WTC11 (cell line): ENCODE measurements at regions not wholly inside any gene's neighbourhood (a gene's known extent, or its start where the extent isn't known, plus 50 kb on each side); places are given as distances from the start of the nearest gene placed in this dataset.

ENCODE experiments used
- ATAC-seq: fragments of 200-7000 bp; cut with Tn5 transposase; 2 replicates; pipeline ENCODE4 v1.10.0; 2021; ENCODE audit warnings: mild to moderate bottlenecking, moderate library complexity
- CTCF ChIA-PET: fragments of 300-600 bp; sonication (Branson Sonifier 250); formaldehyde crosslinking; loops from one replicate; lab custom pipeline; 2021; ENCODE audit warnings: antibody characterized with exemption; lab: Charles Lee
- POLR2A ChIA-PET: fragments of 350-600 bp; sonication (Branson Sonifier 250); formaldehyde crosslinking; loops from one replicate; lab custom pipeline; 2021; ENCODE audit warnings: antibody characterized with exemption; lab: Charles Lee
- DNase-seq: peaks from one replicate; pipeline ENCODE4 v3.0.0; 2021; ENCODE audit warnings: low spot score
- H3K27ac Mint-ChIP-seq: 2 replicates; pipeline ENCODE4 v1.8.0; 2021; ENCODE audit warnings: mixed read lengths
- H3K27me3 Mint-ChIP-seq: 2 replicates; pipeline ENCODE4 v1.8.0; 2021; ENCODE audit warnings: low read depth, mild to moderate bottlenecking, moderate library complexity, mixed read lengths
- H3K36me3 Mint-ChIP-seq: 2 replicates; pipeline ENCODE4 v1.8.0; 2021; ENCODE audit warnings: mixed read lengths
- H3K4me1 Mint-ChIP-seq: 2 replicates; pipeline ENCODE4 v1.8.0; 2022; ENCODE audit warnings: mixed read lengths
- H3K4me3 Mint-ChIP-seq: 2 replicates; pipeline ENCODE4 v1.8.0; 2021; ENCODE audit warnings: mild to moderate bottlenecking, moderate library complexity, mixed read lengths
- H3K9me3 Mint-ChIP-seq: 2 replicates; pipeline ENCODE4 v1.8.0; 2021; ENCODE audit warnings: mixed read lengths
- HMGA2 ChIP-seq: fragments of 250-450 bp; sonication (Bioruptor Pico); IDR thresholded peaks from 2 replicates; pipeline ENCODE4 v1.4.0; 2021; ENCODE audit warnings: mild to moderate bottlenecking, moderate library complexity
- MXD4 ChIP-seq: fragments of 250-450 bp; sonication (Bioruptor Pico); IDR thresholded peaks from 2 replicates; pipeline ENCODE4 v1.8.0; 2021; ENCODE audit warnings: mild to moderate bottlenecking, moderate library complexity, borderline replicate concordance
- NR1H2 ChIP-seq: sonication (generic); formaldehyde crosslinking; IDR thresholded peaks from 2 replicates; pipeline ENCODE4 v1.9.0; 2021; ENCODE audit warnings: mild to moderate bottlenecking, moderate library complexity, missing genetic modification reagents
- NR2C2 ChIP-seq: sonication (generic); formaldehyde crosslinking; IDR thresholded peaks from 2 replicates; pipeline ENCODE4 v1.8.0; 2022; ENCODE audit warnings: mild to moderate bottlenecking, missing genetic modification reagents
- OVOL2 ChIP-seq: fragments of 250-450 bp; sonication (Bioruptor Pico); IDR thresholded peaks from 2 replicates; pipeline ENCODE4 v1.9.0; 2021; ENCODE audit warnings: mild to moderate bottlenecking, borderline replicate concordance
- ZNF121 ChIP-seq: sonication (generic); formaldehyde crosslinking; IDR thresholded peaks from 2 replicates; pipeline ENCODE4 v1.8.0; 2023; ENCODE audit warnings: missing genetic modification reagents
- ZNF232 ChIP-seq: sonication (generic); formaldehyde crosslinking; IDR thresholded peaks from 2 replicates; pipeline ENCODE4 v1.8.0; 2022; ENCODE audit warnings: mild to moderate bottlenecking, missing genetic modification reagents
- TF ChIP-seq, protein P1 (sequence below): fragments of 250-450 bp; sonication (Bioruptor Pico); conservative IDR thresholded peaks from 2 replicates; pipeline ENCODE4 v1.9.0; 2021; ENCODE audit warnings: mild to moderate bottlenecking
- TF ChIP-seq, protein P2 (sequence below): fragments of 200-600 bp; IDR thresholded peaks from 2 replicates; pipeline ENCODE4 v1.8.0; 2022; ENCODE audit warnings: antibody characterized with exemption
- TF ChIP-seq, protein P3 (sequence below): sonication (generic); formaldehyde crosslinking; IDR thresholded peaks from 2 replicates; pipeline ENCODE4 v1.8.1; 2022; ENCODE audit warnings: low read depth, missing genetic modification reagents, borderline replicate concordance
- TF ChIP-seq, protein P4 (sequence below): sonication (generic); formaldehyde crosslinking; IDR thresholded peaks from 2 replicates; pipeline ENCODE4 v1.8.1; 2023; ENCODE audit warnings: mild to moderate bottlenecking, moderate library complexity, missing genetic modification reagents

DNA sequence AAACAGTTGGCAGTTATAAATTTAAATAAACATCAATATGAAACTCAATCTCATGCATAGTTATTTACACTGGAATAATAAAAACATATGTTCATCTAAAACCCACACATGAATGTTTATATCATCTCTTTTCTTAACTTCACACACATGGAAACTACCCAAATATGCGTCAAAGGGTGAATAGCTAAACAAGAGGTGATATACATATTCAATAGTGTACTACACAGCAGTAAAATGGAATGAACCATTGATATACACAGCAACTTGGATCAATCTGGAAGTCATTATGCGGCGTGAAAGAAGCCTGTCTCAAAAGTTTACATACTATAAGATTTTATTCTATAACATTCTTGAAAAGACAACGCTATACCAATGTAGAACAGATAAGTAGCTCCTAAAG lies 282.5 kb upstream of the POM121L12 start (continued):
- TF ChIP-seq OVOL2 (CRISPR knock-in tag) (no peak), ZNF232 (CRISPR knock-in tag) (no peak), NR1H2 (CRISPR knock-in tag) (no peak)
- TF ChIP-seq, protein P1, sequence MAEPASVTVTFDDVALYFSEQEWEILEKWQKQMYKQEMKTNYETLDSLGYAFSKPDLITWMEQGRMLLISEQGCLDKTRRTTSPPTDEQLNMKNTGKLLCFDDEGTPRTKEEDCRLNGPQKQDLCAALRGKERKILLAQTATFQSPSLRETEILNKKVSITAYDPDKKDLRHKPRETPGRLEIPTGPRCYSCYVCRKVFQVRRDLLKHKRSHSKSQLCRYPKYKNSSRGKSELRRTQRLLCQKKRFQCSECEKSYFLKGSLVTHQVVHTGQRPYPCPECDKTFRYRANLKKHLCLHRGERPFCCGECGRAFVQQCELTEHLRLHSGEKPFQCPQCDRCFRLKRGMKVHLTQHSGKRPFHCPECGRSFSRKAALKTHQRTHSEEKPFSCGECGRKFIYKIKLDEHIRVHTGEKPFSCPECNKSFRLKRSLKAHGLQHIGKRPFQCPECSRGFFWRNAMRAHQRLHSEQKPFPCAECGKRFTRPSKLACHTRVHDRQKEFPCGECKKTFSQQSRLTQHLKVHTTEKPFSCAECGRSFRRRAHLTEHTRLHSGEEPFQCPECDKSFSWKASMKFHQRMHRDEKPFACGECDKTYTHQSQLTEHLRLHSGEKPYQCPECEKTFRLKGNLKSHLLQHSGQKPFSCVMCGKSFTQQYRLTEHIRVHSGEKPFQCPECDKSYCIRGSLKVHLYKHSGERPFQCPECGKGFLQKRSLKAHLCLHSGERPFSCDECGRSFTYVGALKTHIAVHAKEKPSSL (CRISPR knock-in tag) = no peak

DNA sequence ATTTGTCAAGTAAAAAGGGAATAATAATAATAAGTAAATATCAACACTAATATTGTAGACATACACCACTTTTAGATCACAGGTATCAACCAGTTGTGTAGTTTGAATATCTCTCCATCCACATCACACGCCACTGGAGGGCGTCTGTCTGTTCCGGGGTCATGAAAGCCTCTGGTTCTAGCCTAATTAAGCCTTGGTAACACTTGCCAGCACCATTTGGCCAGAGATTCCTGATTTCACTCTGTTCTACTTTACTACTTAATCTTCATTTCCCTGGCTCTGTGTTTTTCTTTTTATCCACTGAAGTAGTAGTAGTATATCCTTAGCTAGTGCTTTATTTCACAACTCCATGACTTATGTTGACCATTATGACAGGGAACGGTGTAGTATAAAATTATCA lies 285.6 kb upstream of the POM121L12 start:
- no peak for TF ChIP-seq MXD4
- TF ChIP-seq, protein P2, sequence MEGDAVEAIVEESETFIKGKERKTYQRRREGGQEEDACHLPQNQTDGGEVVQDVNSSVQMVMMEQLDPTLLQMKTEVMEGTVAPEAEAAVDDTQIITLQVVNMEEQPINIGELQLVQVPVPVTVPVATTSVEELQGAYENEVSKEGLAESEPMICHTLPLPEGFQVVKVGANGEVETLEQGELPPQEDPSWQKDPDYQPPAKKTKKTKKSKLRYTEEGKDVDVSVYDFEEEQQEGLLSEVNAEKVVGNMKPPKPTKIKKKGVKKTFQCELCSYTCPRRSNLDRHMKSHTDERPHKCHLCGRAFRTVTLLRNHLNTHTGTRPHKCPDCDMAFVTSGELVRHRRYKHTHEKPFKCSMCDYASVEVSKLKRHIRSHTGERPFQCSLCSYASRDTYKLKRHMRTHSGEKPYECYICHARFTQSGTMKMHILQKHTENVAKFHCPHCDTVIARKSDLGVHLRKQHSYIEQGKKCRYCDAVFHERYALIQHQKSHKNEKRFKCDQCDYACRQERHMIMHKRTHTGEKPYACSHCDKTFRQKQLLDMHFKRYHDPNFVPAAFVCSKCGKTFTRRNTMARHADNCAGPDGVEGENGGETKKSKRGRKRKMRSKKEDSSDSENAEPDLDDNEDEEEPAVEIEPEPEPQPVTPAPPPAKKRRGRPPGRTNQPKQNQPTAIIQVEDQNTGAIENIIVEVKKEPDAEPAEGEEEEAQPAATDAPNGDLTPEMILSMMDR = peak; percentile 29; the same call in 1 of the 2 replicates
- no peaks in the 10 kb centered on the region for H3K4me1 Mint-ChIP-seq
- peak; percentile 74 for ATAC-seq
- POLR2A ChIA-PET = no interaction called here
- peak; percentile 66 for DNase-seq
- H3K27ac Mint-ChIP-seq = no peak overlapping the region
- peaks cover 2% of the 10 kb centered on the region; the same call in 1 of the 2 replicates for H3K9me3 Mint-ChIP-seq
- CTCF ChIA-PET = no interaction called here
- no peaks in the 10 kb centered on the region for H3K27me3 Mint-ChIP-seq
- no peaks in the 10 kb centered on the region for H3K36me3 Mint-ChIP-seq
- no peak overlapping the region for H3K4me3 Mint-ChIP-seq

DNA sequence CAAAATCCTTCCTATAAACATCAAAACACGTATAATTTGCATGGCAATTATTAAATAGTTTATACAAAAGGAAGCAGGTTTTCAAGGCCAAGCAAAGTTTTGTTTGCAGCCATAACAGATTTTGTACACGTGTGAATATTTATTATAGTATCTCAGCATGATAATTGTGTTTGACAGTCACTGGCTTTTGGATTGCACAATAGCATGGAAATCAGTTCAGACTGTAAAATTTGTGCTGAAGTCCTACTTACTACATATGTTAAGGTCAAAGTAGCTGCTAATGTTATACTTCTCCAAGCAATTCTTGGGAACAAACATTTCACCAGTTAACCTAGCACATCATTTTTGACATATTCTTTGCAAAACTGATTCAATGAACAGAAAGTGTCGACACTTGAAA lies 287.6 kb upstream of the POM121L12 start:
- Mint-ChIP-seq H3K4me3 (no peak overlapping the region), H3K9me3 (peaks cover 4% of the 10 kb centered on the region; the same call in 1 of the 2 replicates), H3K4me1 (no peaks in the 10 kb centered on the region)
- ChIA-PET POLR2A (no interaction called here), CTCF (no interaction called here)
- ATAC-seq (no peak), DNase-seq (no peak)
- TF ChIP-seq, protein P3, sequence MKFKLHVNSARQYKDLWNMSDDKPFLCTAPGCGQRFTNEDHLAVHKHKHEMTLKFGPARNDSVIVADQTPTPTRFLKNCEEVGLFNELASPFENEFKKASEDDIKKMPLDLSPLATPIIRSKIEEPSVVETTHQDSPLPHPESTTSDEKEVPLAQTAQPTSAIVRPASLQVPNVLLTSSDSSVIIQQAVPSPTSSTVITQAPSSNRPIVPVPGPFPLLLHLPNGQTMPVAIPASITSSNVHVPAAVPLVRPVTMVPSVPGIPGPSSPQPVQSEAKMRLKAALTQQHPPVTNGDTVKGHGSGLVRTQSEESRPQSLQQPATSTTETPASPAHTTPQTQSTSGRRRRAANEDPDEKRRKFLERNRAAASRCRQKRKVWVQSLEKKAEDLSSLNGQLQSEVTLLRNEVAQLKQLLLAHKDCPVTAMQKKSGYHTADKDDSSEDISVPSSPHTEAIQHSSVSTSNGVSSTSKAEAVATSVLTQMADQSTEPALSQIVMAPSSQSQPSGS (CRISPR knock-in tag) = no peak
- no peak for TF ChIP-seq NR2C2 (CRISPR knock-in tag)
- TF ChIP-seq, all 79 proteins: peak for 0
- H3K27ac Mint-ChIP-seq = no peak overlapping the region
- no peaks in the 10 kb centered on the region for H3K27me3 Mint-ChIP-seq
- H3K36me3 Mint-ChIP-seq = no peaks in the 10 kb centered on the region

DNA sequence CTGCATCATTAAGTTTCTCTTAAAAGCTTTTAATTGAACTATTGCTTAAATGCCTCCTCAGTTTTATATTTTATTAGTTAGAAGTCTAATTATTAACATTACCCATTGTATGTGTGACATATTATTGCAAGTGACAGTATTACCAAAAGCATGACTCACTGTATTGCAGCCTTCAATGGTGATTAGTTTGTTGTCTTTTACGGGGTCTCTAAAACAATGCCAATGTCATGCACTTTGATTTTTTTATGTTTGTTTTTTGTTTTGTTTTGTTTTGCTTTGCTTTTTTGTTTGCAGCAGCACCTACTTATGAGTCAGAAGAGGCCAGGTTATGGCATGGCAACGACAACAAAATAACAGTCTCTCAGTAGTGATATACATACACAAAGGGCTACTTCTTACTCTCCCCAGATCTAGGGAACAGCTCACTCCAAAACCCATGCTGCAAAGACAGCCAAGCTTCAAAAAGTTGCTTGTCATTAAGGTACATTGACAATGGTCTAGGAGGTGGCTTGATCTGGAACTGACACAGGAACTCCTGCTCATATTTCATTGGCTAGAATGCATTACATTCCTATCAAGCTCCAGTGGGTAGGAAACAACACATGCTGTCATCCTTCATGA lies 293.7 kb upstream of the POM121L12 start:
- POLR2A ChIA-PET = interaction anchor here (0.7 kb wide), 1 partner anchor 150 kb away, joined by 4 read pairs; no protein-coding TSS in a partner anchor
- CTCF ChIA-PET = no interaction called here
- peaks cover 10% of the 10 kb centered on the region for H3K9me3 Mint-ChIP-seq
- no peaks in the 10 kb centered on the region for H3K27me3 Mint-ChIP-seq
- TF ChIP-seq, protein P2 = no peak
- TF ChIP-seq HMGA2 (CRISPR knock-in tag) = no peak
- TF ChIP-seq ZNF121 (CRISPR knock-in tag) = no peak
- TF ChIP-seq, protein P4, sequence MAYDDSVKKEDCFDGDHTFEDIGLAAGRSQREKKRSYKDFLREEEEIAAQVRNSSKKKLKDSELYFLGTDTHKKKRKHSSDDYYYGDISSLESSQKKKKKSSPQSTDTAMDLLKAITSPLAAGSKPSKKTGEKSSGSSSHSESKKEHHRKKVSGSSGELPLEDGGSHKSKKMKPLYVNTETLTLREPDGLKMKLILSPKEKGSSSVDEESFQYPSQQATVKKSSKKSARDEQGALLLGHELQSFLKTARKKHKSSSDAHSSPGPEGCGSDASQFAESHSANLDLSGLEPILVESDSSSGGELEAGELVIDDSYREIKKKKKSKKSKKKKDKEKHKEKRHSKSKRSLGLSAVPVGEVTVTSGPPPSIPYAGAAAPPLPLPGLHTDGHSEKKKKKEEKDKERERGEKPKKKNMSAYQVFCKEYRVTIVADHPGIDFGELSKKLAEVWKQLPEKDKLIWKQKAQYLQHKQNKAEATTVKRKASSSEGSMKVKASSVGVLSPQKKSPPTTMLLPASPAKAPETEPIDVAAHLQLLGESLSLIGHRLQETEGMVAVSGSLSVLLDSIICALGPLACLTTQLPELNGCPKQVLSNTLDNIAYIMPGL (CRISPR knock-in tag) = no peak
- no peak for DNase-seq
- ATAC-seq = no peak
- H3K36me3 Mint-ChIP-seq = no peaks in the 10 kb centered on the region
- H3K4me1 Mint-ChIP-seq = no peaks in the 10 kb centered on the region
- no peak overlapping the region for H3K4me3 Mint-ChIP-seq
- H3K27ac Mint-ChIP-seq = no peak overlapping the region
